ENCODE measurements at regions not wholly inside any gene's neighbourhood (a gene's known extent, or its start where the extent isn't known, plus 50 kb on each side); places are given as distances from the start of the nearest gene placed in this dataset.
"Not testable (repeated sequence)": the region's sequence is repeated elsewhere in the genome, so short reads cannot be mapped to it uniquely, and the experiment has no call there.

GRCh38 chr11:70886256-70886655, 366.1 kb downstream of the SHANK2 start:
- no peak for DNase-seq

- DNase-seq = no peak
Observed at GRCh38 chr11:70886676-70887541, 365.5 kb downstream of the SHANK2 start.

GRCh38 chr11:70887542-70887827, 364.9 kb downstream of the SHANK2 start:
- no peak for DNase-seq

- DNase-seq = no peak
Observed at GRCh38 chr11:70888061-70888460, 364.3 kb downstream of the SHANK2 start.

GRCh38 chr11:70889411-70889810, 363.0 kb downstream of the SHANK2 start:
- DNase-seq = no peak

GRCh38 chr11:70891844-70892380, 360.5 kb downstream of the SHANK2 start:
- DNase-seq = no peak

GRCh38 chr11:70892889-70893288, 359.5 kb downstream of the SHANK2 start:
- no peak for DNase-seq

- no peak for DNase-seq
Observed at GRCh38 chr11:70894566-70895365, 357.6 kb downstream of the SHANK2 start.

- no peak for DNase-seq
Observed at GRCh38 chr11:70895366-70895670, 357.1 kb downstream of the SHANK2 start.

- DNase-seq = no peak
Observed at GRCh38 chr11:70897429-70897828, 354.9 kb downstream of the SHANK2 start.

GRCh38 chr11:70899616-70900015, 352.8 kb downstream of the SHANK2 start:
- DNase-seq = no peak

- DNase-seq = no peak
Observed at GRCh38 chr11:70900540-70900939, 351.8 kb downstream of the SHANK2 start.

- no peak for DNase-seq
Observed at GRCh38 chr11:70901951-70902521, 350.3 kb downstream of the SHANK2 start.

GRCh38 chr11:70903229-70903628, 349.1 kb downstream of the SHANK2 start:
- DNase-seq = not testable (repeated sequence)

- DNase-seq = no peak
Observed at GRCh38 chr11:70906101-70906500, 346.3 kb downstream of the SHANK2 start.

- DNase-seq = no peak
Observed at GRCh38 chr11:70908223-70908622, 344.2 kb downstream of the SHANK2 start.

- DNase-seq = no peak
Observed at GRCh38 chr11:70910835-70911234, 341.5 kb downstream of the SHANK2 start.

- no peak for DNase-seq
Observed at GRCh38 chr11:70912226-70912840, 340.0 kb downstream of the SHANK2 start.

GRCh38 chr11:70913715-70914231, 338.6 kb downstream of the SHANK2 start:
- DNase-seq = no peak

- no peak for DNase-seq
Observed at GRCh38 chr11:70914496-70914895, 337.9 kb downstream of the SHANK2 start.

- no peak for DNase-seq
Observed at GRCh38 chr11:70915158-70915985, 337.0 kb downstream of the SHANK2 start.

GRCh38 chr11:70916351-70916750, 336.0 kb downstream of the SHANK2 start:
- no peak for DNase-seq

Measured in stimulated activated CD4-positive, alpha-beta T cell treated with anti-CD3 and anti-CD28 coated beads, Interleukin-4, amount 100 ng/mL, for 4 hours (primary cell).